Nephron (organoid): ENCODE measurements at regions not wholly inside any gene's neighbourhood (a gene's known extent, or its start where the extent isn't known, plus 50 kb on each side); places are given as distances from the start of the nearest gene placed in this dataset.
A peak's percentile ranks its signal among the peaks of the same experiment; 100 is the strongest.
"Not testable (repeated sequence)": the region's sequence is repeated elsewhere in the genome, so short reads cannot be mapped to it uniquely, and the experiment has no call there.

Source experiments
- H3K27ac Mint-ChIP-seq, 3 experiments: 2 replicates each; pipeline ENCODE4 v1.8.0; 2020; ENCODE audit warnings: mixed read lengths in 3 of 3, mild to moderate bottlenecking in 2 of 3, moderate library complexity in 1 of 3
- H3K27me3 Mint-ChIP-seq: 2 replicates; pipeline ENCODE4 v1.8.0; 2021; ENCODE audit warnings: low read depth, mild to moderate bottlenecking, moderate library complexity, mixed read lengths
- H3K36me3 Mint-ChIP-seq: 2 replicates; pipeline ENCODE4 v1.8.0; 2020; ENCODE audit warnings: low read depth, mixed read lengths
- H3K4me1 Mint-ChIP-seq: 2 replicates; pipeline ENCODE4 v1.8.0; 2020; ENCODE audit warnings: mixed read lengths
- H3K4me3 Mint-ChIP-seq, 3 experiments: 2 replicates each; pipeline ENCODE4 v1.8.0; 2020; ENCODE audit warnings: mild to moderate bottlenecking in 3 of 3, mixed read lengths in 3 of 3, moderate library complexity in 2 of 3
- H3K9me3 Mint-ChIP-seq: 2 replicates; pipeline ENCODE4 v1.8.0; 2020; ENCODE audit warnings: mixed read lengths
- CTCF ChIP-seq, 3 experiments: fragments of 200-600 bp; sonication (generic); IDR thresholded peaks; one replicate each; pipeline ENCODE4 v1.5.0; 2021; ENCODE audit warnings: antibody characterized with exemption in 3 of 3; ENCODE audit not compliant: unreplicated experiment in 3 of 3

GRCh38 chr10:118430190-118430589, 88.1 kb upstream of the FAM204A start:
- TF ChIP-seq CTCF (IDR thresholded peaks at IDR 0.05; ENCODE audit: unreplicated experiment in 3 of 3) = no peak
- Mint-ChIP-seq H3K36me3 (peaks cover 4% of the 10 kb centered on the region), H3K4me1 (no peaks in the 10 kb centered on the region), H3K27me3 (peaks cover 4% of the 10 kb centered on the region), H3K4me3 (no peak overlapping the region), H3K9me3 (peaks cover 2% of the 10 kb centered on the region), H3K27ac (no peak overlapping the region)

GRCh38 chr10:118423800-118424442, 81.8 kb upstream of the FAM204A start:
- Mint-ChIP-seq H3K4me3 (no peak overlapping the region), H3K9me3 (no peaks in the 10 kb centered on the region), H3K27me3 (peaks cover 8% of the 10 kb centered on the region), H3K4me1 (no peaks in the 10 kb centered on the region), H3K27ac (no peak overlapping the region), H3K36me3 (no peaks in the 10 kb centered on the region)
- peak; percentile 86 to 94 (median 89) for TF ChIP-seq CTCF (IDR thresholded peaks at IDR 0.05; ENCODE audit: unreplicated experiment in 3 of 3)

GRCh38 chr10:118422241-118422640, 80.1 kb upstream of the FAM204A start:
- no peaks in the 10 kb centered on the region for H3K9me3 Mint-ChIP-seq
- no peak overlapping the region for H3K27ac Mint-ChIP-seq
- no peaks in the 10 kb centered on the region for H3K36me3 Mint-ChIP-seq
- H3K27me3 Mint-ChIP-seq = peaks cover 8% of the 10 kb centered on the region
- no peaks in the 10 kb centered on the region for H3K4me1 Mint-ChIP-seq
- no peak overlapping the region for H3K4me3 Mint-ChIP-seq
- TF ChIP-seq CTCF (IDR thresholded peaks at IDR 0.05; ENCODE audit: unreplicated experiment in 3 of 3) = no peak

- H3K27ac Mint-ChIP-seq, H3K36me3 Mint-ChIP-seq: not testable (repeated sequence)
- H3K27me3 Mint-ChIP-seq = peaks cover 12% of the 10 kb centered on the region
These were observed 77.9 kb upstream of the FAM204A start for GRCh38 chr10:118420049-118420448.

GRCh38 chr10:118412932-118413331, 70.8 kb upstream of the FAM204A start:
- peaks cover 14% of the 10 kb centered on the region for H3K27me3 Mint-ChIP-seq
- no peak overlapping the region for H3K27ac Mint-ChIP-seq
- no peak for TF ChIP-seq CTCF (IDR thresholded peaks at IDR 0.05; ENCODE audit: unreplicated experiment in 3 of 3)
- H3K9me3 Mint-ChIP-seq = no peaks in the 10 kb centered on the region
- no peaks in the 10 kb centered on the region for H3K4me1 Mint-ChIP-seq
- no peaks in the 10 kb centered on the region for H3K36me3 Mint-ChIP-seq
- no peak overlapping the region for H3K4me3 Mint-ChIP-seq

More at GRCh38 chr10:118420049-118420448, 77.9 kb upstream of the FAM204A start:
- H3K4me3 Mint-ChIP-seq, H3K9me3 Mint-ChIP-seq, H3K4me1 Mint-ChIP-seq: not testable (repeated sequence)

GRCh38 chr10:118412132-118412760, 70.1 kb upstream of the FAM204A start:
- H3K27me3 Mint-ChIP-seq = peaks cover 15% of the 10 kb centered on the region
- no peaks in the 10 kb centered on the region for H3K36me3 Mint-ChIP-seq
- no peak overlapping the region for H3K4me3 Mint-ChIP-seq
- H3K9me3 Mint-ChIP-seq = no peaks in the 10 kb centered on the region
- H3K4me1 Mint-ChIP-seq = no peaks in the 10 kb centered on the region
- TF ChIP-seq CTCF (IDR thresholded peaks at IDR 0.05; ENCODE audit: unreplicated experiment in 3 of 3) = no peak
- no peak overlapping the region for H3K27ac Mint-ChIP-seq
